ENCODE measurements at regions not wholly inside any gene's neighbourhood (a gene's known extent, or its start where the extent isn't known, plus 50 kb on each side); places are given as distances from the start of the nearest gene placed in this dataset.

DNA sequence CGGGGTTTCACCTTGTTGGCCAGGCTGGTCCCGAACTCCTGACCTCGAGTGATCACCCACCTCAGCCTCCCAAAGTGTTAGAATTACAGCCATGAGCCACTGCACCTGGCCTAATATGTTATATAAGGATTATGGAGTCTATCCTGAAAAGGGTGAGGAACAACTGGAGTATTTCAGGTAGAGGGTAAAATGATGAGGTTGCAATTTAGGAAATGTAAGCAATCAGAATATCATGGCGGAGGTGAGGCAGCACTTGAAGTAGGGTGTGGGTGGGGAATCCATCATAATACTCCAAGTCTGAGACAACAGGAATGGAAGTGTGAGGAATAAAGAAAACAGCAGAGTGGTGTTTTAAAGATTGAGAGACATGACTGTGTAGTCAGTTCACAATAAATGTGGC is 582.2 kb downstream of the FGF9 start:
- DNase-seq: no peak

- no peak for DNase-seq
These were observed 585.3 kb downstream of the FGF9 start for GRCh38 chr13:22256111-22256639.

GRCh38 chr13:22262001-22262885 is 591.4 kb downstream of the FGF9 start:
- DNase-seq: no peak

DNA sequence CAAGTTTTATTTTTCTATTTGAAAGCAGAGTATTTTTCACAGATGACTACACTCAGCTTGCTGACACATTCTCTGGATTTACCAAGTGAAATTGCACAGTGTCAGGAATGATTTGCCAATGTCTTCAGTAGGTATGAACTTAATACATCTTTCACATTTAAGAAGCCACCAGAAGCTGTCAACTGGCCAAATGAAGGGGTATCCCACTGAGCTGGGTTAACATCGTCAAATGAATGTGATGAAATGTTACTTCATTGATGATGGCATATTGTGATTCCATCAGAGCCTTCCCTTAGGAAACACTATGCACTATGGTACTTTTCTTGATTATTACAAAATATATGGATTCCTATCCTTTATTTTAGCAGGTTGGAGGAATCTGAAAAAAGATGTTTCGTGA is 592.3 kb downstream of the FGF9 start:
- DNase-seq: no peak

DNA sequence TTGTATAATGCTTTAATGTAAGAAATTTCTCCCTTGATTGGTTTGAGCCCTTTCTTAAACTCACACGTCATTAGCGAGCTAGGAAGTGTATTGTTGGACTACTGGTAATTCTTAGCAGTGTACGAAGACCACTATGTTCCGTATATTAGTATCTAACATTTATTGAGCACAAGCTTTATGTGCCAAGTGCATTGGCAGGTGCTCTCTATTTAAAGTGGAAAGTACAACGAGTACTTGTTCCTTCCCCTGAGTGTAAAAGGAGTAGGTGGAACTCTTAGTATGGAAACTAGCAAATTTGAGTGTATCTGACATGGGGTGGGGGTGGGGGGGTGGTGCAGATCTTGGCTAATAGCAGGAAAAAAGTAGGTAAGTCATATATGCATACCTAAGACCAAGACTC is 594.7 kb downstream of the FGF9 start:
- DNase-seq: no peak

GRCh38 chr13:22270881-22271280 is 600.0 kb downstream of the FGF9 start:
- DNase-seq: no peak

DNA sequence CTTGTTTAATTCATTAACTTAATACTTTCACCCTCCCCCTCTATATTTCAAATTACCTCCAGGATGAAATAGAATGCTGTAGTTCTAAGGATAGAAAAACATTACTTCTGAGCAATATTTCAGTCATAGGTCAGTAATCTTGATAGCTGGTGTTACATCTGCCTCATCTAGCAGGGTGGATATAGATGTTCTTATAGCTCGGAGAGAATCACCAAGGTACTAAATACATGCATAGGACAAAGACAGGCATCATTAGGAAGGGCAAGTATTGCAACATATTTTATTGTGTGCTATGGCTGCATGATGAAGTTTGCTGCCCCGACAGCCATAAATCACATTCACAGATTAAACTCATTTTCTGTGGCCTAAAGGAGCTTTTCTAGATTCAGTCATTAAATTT is 601.0 kb downstream of the FGF9 start:
- no peak for DNase-seq

DNA sequence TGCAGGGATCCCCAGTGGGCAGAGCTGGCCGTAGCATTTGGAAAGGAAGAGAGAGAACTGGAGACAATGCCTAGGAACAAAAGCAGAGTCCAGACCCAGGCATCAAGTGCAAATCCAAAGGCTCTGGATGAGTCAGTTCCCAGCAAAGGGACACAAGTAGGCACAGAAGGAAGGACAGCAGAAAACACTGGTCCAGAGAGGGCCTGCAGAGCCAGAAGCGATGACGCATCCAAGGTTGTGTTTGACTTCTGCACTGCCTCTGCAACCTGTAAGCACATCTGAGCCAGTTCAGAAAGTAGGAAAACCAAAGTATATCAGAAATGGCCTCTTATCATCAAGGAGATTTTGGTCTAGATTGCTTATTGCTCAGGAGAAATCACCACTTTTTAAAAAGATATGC is 604.5 kb downstream of the FGF9 start:
- DNase-seq: no peak

- DNase-seq: no peak
These were observed 605.7 kb downstream of the FGF9 start for GRCh38 chr13:22276616-22277015.

- DNase-seq: peak; percentile 43
These were observed 607.6 kb downstream of the FGF9 start for GRCh38 chr13:22278336-22278929.

- no peak for DNase-seq
These were observed 615.0 kb downstream of the FGF9 start for GRCh38 chr13:22285867-22286266.

DNA sequence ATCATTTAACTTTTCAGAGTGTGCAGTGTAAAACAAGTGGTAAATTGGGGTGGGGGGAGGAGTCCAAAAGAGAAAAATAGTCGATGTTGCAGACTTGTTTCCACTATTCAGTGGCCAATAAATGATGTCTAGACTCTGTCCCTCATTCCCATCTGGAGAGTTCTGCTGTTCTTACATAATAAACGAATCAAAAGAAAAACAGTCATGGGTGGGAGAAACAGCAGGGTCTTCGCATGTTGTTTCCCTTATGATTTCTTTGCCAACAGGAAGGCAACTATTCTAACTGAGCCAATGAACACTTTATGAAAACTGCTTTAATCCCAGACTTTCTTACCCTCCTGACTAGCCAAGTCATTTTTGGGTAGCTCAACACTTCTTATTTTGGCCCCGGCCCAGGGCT is 615.5 kb downstream of the FGF9 start:
- DNase-seq: peak; percentile 34

DNA sequence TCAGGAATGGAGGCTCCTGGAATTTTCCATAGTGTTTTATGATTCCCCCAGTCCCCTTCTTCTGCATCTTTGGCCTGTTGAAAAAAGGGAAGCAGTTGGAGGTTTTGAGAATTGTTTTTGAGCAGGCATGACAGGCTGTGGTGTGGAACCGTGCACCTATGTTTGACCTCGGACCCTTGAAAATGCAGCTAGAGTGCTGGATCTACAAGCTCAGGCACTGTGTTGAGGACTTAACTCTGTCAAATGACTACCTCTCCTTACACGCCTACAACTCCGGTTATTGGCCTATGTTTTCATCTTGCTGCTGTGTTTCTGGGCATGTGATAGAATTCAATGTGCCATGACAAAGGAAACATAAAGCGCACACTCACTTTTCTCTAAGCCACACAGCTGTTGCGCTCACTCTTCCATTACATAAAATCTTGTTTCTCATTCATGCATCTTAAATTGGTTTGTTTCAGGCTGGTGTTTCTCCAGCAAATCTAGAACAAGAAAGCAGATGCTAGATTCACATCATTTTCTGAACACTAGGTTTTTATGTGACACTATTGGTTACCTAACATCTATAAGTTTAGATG is 616.6 kb downstream of the FGF9 start:
- peak; percentile 49 for DNase-seq

- DNase-seq: no peak
These were observed 617.6 kb downstream of the FGF9 start for GRCh38 chr13:22288496-22288895.

DNA sequence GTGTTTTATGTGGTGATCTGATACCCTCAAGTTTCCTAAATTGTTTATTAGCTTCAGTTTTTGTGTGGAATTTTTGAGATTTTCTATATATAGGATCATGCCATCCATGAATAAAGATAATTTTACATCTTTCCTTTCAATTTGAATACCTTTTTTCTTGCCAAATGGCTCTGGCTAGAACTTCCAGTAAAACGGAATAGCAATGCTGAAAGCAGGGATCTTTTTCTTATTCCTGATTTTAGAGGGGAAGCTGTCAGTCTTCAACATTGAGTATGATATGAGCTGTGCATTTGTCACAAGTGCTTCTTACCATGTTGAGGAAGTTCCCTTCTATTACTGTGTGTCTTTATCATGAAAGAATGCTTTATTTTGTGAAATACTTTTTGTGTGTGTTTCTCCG is 618.8 kb downstream of the FGF9 start:
- DNase-seq: no peak

DNA sequence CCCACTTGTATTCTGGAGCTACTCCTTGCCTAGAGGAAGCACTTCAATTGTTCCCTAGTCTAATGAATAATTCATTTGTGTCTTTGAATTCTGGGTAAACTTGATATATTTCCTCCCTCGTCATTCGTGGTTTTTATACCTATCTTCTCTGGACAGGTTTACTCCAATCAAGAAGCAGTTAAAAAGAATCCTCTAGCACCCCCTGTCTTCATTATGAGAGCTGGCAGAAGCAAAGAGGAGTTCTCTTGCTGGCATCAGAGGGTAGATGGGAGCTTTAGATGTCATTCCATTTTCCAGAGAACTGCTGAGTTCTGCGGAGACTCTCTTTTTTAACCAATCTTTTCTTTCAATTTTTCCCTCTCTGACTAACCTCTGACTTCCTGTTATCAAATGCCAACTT is 627.7 kb downstream of the FGF9 start:
- no peak for DNase-seq

DNA sequence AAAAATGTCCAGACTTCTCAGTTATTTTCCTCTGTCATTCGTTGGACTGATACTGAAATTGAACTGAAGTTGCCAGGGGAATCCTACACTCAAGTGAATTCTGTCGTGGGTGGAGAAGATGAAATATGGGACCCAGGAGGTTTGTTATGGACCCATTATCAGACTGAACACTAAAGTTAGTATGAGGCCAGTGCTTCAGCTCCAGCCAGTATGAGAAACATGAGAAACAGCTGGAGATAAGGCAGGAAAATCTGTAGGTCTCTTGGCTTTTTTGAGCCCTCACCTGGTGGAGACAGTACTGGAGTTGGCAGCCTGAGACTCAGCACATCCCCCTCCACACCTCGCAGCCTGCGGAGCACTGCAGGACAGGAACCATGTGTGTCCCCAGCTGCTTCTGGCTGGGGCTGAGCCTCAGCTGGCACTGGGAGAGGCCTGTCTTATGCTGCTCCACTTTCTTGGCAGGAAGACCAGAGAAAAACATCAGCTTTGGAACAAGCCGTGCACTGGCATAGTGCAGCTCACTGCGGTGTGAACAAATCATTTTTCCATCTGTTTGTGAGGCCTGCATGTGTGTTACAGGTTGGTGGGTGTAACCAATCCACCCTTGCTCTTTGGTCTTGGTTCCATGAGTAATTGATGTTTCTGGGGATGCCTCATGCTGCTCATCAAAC is 641.0 kb downstream of the FGF9 start:
- DNase-seq: peak; percentile 86

- DNase-seq: no peak
These were observed 641.5 kb downstream of the FGF9 start for GRCh38 chr13:22312405-22312803.

DNA sequence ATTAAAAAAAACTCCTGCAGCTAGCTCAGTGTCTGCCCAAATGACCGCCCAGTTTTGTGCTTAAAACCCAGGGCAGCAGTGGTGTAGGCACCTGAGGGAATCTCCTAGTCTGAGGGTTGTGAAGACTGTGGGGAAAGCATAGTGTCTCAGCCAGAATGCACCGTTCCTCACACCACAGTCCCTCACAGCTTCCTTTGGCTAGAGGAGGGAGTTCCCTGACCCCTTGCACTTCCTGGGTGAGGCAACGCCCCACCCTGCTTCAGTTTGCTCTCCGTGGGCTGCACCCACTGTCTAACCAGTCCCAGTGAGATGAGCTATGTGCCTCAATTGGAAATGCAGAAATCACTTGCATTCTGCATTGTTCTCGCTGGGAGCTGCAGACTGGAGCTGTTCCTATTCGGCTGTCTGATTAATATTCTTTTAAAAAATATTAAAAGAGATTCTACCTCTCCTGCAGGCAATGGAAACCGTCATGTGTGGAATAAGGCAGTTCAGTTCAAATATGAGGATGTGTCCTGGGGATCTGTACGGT is 645.7 kb downstream of the FGF9 start:
- no peak for DNase-seq

DNA sequence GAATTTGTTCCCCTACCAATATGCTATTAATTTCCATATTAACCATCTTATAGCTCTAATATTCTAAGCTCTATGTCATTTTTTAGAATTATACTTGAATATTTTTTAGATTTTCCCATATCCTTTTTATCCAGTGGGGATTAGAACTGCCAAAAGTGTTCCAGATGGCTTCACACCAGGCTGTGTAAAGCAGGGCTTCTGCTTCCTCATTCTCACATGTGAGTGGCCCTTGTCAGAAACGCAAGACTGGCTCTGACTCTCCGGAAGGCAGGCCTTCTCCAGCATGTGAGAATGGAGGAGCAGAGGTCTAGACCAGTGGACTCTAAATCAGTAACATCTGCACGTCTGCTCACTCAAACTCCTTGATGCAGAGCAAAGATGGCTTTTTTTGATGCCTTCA is 650.1 kb downstream of the FGF9 start:
- DNase-seq: no peak

- no peak for DNase-seq
These were observed 654.9 kb downstream of the FGF9 start for GRCh38 chr13:22325761-22326160.

GRCh38 chr13:22332416-22332815 is 661.5 kb downstream of the FGF9 start:
- DNase-seq: no peak

GRCh38 chr13:22336460-22336859 is 665.6 kb downstream of the FGF9 start:
- no peak for DNase-seq

Measured in right hindlimb (tissue), 1 donor.